Pancreas (tissue), 10 donors: ENCODE measurements at regions not wholly inside any gene's neighbourhood (a gene's known extent, or its start where the extent isn't known, plus 50 kb on each side); places are given as distances from the start of the nearest gene placed in this dataset.

Source experiments
- ATAC-seq, 4 donors: fragments of 200-7000 bp; cut with Tn5 transposase; one replicate each; pipeline versions ENCODE4 v1.8.0 to v1.9.1; 2020; ENCODE audit warnings: mild to moderate bottlenecking in 4 of 4, moderate library complexity in 4 of 4
- DNase-seq, 6 donors: peaks; one replicate each; pipeline ENCODE4 v3.0.0-alpha.2; 2020
- FAIRE-seq: peaks from 2 replicates; lab custom pipeline; 2012; peaks lifted over from hg19 to GRCh38; lab: Jason Lieb, UNC
- H3K27ac ChIP-seq, 4 donors: fragments of 200-600 bp; sonication (generic); 1 replicate in 3 of 4; 2 replicates in 1 of 4; pipeline versions ENCODE4 v1.5.0 to v1.8.0; 2020
- H3K27me3 ChIP-seq, 4 donors: fragments of 200-600 bp; one replicate each; pipeline ENCODE4 v1.8.0; 2021
- H3K36me3 ChIP-seq, 3 donors: fragments of 200-600 bp; sonication (generic) in 1 of 3; one replicate each; pipeline versions ENCODE4 v1.5.0 to v1.8.0; 2020 to 2021
- H3K4me1 ChIP-seq, 3 donors: fragments of 200-600 bp; one replicate each; pipeline ENCODE4 v1.8.0; 2021
- H3K4me3 ChIP-seq, 4 donors: fragments of 200-600 bp; sonication (generic) in 2 of 4; one replicate each; pipeline versions ENCODE4 v1.5.0 to v1.8.0; 2020 to 2021
- H3K9me3 ChIP-seq, 4 donors: fragments of 200-600 bp; one replicate each; pipeline ENCODE4 v1.8.0; 2021
- WGBS, 2 donors: extraction: QIAGEN DNeasy Blood & Tissue Kit; methylation state at CpG; one replicate each; pipeline ENCODE4 v1.1.7; 2013; 5-methylcytosine and 5-hydroxymethylcytosine counted together
- intact Hi-C, 3 donors: fragments of 100-400 bp; cut with DNase I; formaldehyde crosslinking; loops; one replicate each; pipeline versions ENCODE4 v1.11.1 to v1.14.2; 2022
- TF ChIP-seq, protein P1 (sequence below), 4 donors: fragments of 200-600 bp; sonication (generic) in 3 of 4; IDR thresholded peaks; one replicate each; pipeline versions ENCODE4 v1.5.0 to v1.8.0; 2021; ENCODE audit warnings: antibody characterized with exemption in 4 of 4
- donor health status: healthy with polysubstance abuse.
- donor health status: DM: no; HTN: no; CAD: no; lungs with moderate emphysema.
- donor health status: DM: no; HTN: no; CAD: no.
- donor health status: control.
- donor health status: control.
- donor health status: Bipolar disorder and iron deficiency.
- donor health status: DM: yes; HTN: yes; CAD: no.
- donor health status: DM: no; HTN: no; CAD: no.
- donor health status: DM: no; HTN: no; CAD: no.
- donor health status: DM: yes; HTN: yes; CAD: no.

DNA sequence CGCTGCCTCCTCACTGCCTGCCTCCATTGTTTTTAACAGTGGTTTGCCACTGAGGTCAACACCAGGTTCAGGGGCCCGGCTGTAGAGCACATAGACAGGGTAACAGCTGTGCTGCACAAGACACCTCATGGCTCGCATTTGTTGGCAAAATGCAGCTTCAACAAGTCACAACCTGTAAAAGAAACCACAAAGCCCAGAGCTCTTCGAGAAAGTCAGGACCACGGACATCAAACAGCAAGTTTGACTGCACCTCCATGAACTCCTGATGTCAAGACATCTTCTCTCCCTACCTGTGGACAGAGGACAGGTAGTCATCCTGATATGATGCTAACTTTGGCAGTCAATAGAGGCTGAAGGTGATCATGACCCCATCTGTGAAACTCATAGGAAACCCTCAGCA lies 142.4 kb upstream of the SOX9 start:
- DNase-seq (no peak), ATAC-seq (no peak), FAIRE-seq (no peak)
- Histone ChIP-seq H3K27ac (no peak overlapping the region), H3K9me3 (no peaks in the 10 kb centered on the region), H3K27me3 (no peaks in the 10 kb centered on the region), H3K4me3 (no peak overlapping the region), H3K4me1 (no peaks in the 10 kb centered on the region), H3K36me3 (no peaks in the 10 kb centered on the region)
- TF ChIP-seq, protein P1, sequence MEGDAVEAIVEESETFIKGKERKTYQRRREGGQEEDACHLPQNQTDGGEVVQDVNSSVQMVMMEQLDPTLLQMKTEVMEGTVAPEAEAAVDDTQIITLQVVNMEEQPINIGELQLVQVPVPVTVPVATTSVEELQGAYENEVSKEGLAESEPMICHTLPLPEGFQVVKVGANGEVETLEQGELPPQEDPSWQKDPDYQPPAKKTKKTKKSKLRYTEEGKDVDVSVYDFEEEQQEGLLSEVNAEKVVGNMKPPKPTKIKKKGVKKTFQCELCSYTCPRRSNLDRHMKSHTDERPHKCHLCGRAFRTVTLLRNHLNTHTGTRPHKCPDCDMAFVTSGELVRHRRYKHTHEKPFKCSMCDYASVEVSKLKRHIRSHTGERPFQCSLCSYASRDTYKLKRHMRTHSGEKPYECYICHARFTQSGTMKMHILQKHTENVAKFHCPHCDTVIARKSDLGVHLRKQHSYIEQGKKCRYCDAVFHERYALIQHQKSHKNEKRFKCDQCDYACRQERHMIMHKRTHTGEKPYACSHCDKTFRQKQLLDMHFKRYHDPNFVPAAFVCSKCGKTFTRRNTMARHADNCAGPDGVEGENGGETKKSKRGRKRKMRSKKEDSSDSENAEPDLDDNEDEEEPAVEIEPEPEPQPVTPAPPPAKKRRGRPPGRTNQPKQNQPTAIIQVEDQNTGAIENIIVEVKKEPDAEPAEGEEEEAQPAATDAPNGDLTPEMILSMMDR (IDR thresholded peaks at IDR 0.05) = no peak
- 69 to 74% methylated on average over 5 of the region's 5 CpGs for WGBS, 2 donors
- intact Hi-C loops = no loop called here

DNA sequence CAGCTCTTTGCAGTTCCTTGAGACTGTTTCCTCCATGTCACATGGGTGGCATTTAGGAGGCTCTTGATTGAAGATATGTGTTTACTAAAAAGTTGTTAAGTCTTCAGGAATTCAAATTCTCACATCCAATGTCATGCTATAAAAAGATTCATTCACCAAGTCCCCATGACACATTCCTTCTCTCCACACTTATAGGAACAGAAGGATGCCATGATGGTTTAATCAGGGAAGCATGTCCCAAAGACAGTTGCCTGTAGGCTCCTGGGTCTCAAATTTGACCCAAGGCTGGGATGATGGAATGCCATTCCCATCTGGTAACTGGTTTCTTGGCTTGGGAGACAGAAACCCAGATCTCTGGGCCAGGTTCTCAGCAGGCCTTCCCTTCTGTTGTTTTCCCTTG lies 140.6 kb upstream of the SOX9 start:
- no peak overlapping the region for H3K4me3 ChIP-seq
- no peaks in the 10 kb centered on the region for H3K27me3 ChIP-seq
- no peaks in the 10 kb centered on the region for H3K4me1 ChIP-seq
- no peak for FAIRE-seq
- no peaks in the 10 kb centered on the region for H3K9me3 ChIP-seq
- no peak overlapping the region for H3K27ac ChIP-seq
- H3K36me3 ChIP-seq = no peaks in the 10 kb centered on the region
- no peak for ATAC-seq
- intact Hi-C loops = no loop called here
- DNase-seq = no peak
- TF ChIP-seq, protein P1 (IDR thresholded peaks at IDR 0.05) = no peak

DNA sequence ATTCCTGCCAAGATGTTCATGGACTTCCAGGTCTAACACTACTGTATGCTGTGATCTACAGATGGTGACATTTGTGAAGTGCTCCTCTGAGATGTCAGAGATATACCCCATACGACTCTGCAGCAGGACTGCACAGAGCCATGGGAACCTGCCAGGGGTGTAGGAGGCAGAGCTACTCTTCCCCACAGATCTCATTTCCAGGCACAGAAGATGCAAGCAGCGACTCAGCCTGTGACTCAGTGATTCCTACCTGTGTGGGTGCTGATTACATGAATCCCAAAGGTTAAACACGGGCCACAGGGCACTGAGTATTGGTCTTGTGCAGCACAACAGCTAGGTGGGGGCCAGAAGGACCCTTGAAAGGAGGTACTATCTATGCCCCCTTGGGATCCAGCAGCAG lies 137.0 kb upstream of the SOX9 start:
- WGBS, 2 donors = 76 to 86% methylated on average over 3 of the region's 3 CpGs
- DNase-seq (no peak), ATAC-seq (no peak), FAIRE-seq (no peak)
- Histone ChIP-seq H3K4me3 (no peak overlapping the region), H3K36me3 (no peaks in the 10 kb centered on the region), H3K4me1 (no peaks in the 10 kb centered on the region), H3K27me3 (no peaks in the 10 kb centered on the region), H3K27ac (no peak overlapping the region), H3K9me3 (no peaks in the 10 kb centered on the region)
- intact Hi-C loops = no loop called here
- TF ChIP-seq, protein P1 (IDR thresholded peaks at IDR 0.05) = no peak

DNA sequence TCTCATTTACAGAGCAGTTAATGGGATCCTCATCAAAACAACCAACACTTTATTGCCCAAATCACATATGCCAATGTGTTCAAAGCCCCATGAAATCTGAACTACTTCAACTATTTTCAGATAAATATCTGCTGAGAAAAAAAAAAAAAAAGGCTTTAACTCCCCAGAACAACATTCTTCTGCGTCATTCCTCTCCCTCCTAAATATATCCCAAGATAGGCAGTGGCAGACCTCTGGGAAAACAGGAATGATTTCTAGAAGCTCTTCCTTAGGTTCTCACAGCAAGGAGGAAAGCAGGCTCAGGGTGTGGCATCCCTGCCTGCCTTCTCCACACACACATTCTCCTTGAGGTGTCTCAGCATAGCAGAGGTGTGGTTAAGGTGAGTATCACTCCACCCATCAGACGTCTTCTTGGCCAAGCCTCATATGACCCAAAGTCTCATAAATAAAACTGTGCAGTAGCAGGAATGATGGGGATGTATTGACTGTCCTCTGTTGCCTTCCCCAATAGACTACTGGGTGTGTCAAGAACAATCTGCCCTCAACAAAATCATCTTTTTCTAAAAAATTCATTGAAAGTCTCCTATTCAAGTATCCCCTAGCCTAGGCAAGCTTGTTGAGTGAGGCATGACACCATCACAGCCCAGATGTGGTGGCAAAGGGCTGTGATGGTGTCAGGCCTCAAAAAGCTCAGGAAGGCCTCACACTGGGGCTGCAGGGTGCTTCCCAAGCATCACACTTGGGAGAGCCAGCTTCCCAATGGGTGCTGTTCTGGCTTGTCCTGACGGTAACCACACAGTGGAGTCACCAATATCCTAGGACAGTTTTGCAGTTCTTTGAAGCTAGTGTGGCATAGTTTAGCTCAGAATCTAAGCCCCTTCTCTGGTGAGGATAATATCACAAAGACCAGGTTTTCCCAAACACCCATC lies 135.4 kb upstream of the SOX9 start:
- no peaks in the 10 kb centered on the region for H3K4me1 ChIP-seq
- FAIRE-seq (no peak), DNase-seq (no peak), ATAC-seq (no peak)
- H3K27ac ChIP-seq = no peak overlapping the region
- no peaks in the 10 kb centered on the region for H3K9me3 ChIP-seq
- 64 to 89% methylated on average over 3 of the region's 3 CpGs for WGBS, 2 donors
- TF ChIP-seq, protein P1 (IDR thresholded peaks at IDR 0.05) = no peak
- intact Hi-C loops = no loop called here
- no peaks in the 10 kb centered on the region for H3K36me3 ChIP-seq
- H3K4me3 ChIP-seq = no peak overlapping the region
- H3K27me3 ChIP-seq = no peaks in the 10 kb centered on the region

DNA sequence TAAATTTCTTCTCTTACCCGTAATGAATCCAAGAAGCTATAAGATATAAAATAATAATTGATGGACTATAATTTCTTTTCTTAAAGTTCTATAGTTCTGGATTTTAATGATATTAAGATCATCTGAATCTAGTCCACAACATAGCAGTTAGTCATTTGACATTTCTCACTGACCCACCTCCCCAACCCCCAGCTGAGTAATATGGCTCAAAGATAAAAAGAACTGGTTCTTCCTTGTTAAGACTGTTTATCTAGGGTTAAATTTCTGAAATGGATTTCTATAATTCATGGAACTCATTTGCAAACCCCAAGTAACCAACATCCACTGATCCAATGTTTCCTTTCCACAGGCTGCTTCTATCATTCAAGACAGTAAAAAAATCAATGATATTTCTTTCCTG lies 133.9 kb upstream of the SOX9 start:
- Histone ChIP-seq H3K4me1 (no peaks in the 10 kb centered on the region), H3K27ac (no peak overlapping the region), H3K27me3 (no peaks in the 10 kb centered on the region), H3K4me3 (no peak overlapping the region), H3K9me3 (no peaks in the 10 kb centered on the region), H3K36me3 (no peaks in the 10 kb centered on the region)
- TF ChIP-seq, protein P1 (IDR thresholded peaks at IDR 0.05) = no peak
- no peak for ATAC-seq
- FAIRE-seq = no peak
- no peak for DNase-seq
- WGBS, 2 donors = 91 to 92% methylated on average over 1 of the region's 1 CpG
- intact Hi-C loops = no loop called here
